Astrocyte of the cerebellum (primary cell): ENCODE measurements at regions not wholly inside any gene's neighbourhood (a gene's known extent, or its start where the extent isn't known, plus 50 kb on each side); places are given as distances from the start of the nearest gene placed in this dataset.

Experiments
- DNase-seq: peaks from one replicate; pipeline ENCODE4 v3.0.0-alpha.2; 2011; ENCODE audit warnings: low read depth
- H3K4me3 ChIP-seq: 2 replicates; pipeline ENCODE4 v1.5.1; 2011; ENCODE audit warnings: mild to moderate bottlenecking, low read depth, low read length, moderate library complexity
- in situ Hi-C: cut with HindIII; loops from 2 replicates; pipeline ENCODE4 v1.10.0; 2017; ENCODE audit warnings: low sequenced_read_pairs
- TF ChIP-seq, protein P1 (sequence below): IDR thresholded peaks from 2 replicates; pipeline ENCODE4 v1.5.1; 2012; ENCODE audit warnings: low read length, low read depth, moderate library complexity, mild to moderate bottlenecking; ENCODE audit errors: missing control alignments

DNA sequence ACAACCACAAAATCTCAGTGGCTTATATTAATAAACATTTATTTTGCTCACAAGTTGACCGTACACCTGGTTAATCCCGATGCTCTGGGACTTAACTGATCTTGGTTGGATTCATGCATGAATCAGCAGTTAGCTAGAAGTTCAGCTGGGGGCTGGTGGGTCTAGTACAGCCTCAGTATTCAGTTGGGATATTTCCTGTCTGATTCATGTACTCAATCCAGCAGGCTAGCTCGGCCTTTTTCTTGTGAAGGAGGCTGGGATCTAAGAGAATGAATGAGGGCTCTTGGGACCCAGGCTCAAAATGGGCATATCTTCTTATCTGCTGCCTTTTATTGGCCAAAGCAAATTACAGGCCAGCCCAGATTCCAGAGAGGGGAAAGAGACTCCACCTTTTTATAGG is 178.8 kb downstream of the KCTD12 start:
- no peak for DNase-seq
- no peak overlapping the region for H3K4me3 ChIP-seq
- TF ChIP-seq, protein P1, sequence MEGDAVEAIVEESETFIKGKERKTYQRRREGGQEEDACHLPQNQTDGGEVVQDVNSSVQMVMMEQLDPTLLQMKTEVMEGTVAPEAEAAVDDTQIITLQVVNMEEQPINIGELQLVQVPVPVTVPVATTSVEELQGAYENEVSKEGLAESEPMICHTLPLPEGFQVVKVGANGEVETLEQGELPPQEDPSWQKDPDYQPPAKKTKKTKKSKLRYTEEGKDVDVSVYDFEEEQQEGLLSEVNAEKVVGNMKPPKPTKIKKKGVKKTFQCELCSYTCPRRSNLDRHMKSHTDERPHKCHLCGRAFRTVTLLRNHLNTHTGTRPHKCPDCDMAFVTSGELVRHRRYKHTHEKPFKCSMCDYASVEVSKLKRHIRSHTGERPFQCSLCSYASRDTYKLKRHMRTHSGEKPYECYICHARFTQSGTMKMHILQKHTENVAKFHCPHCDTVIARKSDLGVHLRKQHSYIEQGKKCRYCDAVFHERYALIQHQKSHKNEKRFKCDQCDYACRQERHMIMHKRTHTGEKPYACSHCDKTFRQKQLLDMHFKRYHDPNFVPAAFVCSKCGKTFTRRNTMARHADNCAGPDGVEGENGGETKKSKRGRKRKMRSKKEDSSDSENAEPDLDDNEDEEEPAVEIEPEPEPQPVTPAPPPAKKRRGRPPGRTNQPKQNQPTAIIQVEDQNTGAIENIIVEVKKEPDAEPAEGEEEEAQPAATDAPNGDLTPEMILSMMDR, result no peak
- in situ Hi-C loops, result no loop called here

DNA sequence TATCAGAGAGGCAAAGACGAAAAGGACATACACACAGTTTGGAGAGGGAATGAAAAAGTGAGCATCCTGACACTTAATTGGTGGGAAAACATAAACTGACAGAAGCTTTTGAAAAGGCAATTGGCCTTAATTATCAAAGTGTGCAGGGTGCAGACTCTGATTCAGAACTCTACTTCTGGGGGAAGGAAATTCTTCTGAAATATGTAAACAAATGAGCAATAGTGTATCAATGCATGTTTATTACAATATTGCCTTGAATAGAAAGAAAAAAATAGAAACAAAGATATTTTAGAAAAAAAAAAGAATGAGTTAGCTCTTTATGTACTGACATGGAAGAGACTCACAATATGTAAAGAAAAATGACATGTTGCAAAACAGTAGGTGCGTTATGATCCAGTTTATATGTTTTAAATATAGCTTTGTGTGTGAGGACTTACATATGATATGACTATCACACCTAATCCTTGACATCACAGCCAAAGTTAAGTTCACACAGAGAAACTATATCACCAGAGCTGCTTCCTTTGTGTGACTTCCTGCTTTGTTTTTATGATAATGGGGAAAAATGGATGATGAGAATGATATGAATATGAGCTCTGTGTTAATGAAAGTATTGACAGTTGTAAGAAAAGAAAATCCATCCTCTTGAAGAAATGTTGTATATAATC is 182.4 kb downstream of the KCTD12 start:
- in situ Hi-C loops, result no loop called here
- TF ChIP-seq, protein P1, result no peak
- no peak for DNase-seq
- no peak overlapping the region for H3K4me3 ChIP-seq

DNA sequence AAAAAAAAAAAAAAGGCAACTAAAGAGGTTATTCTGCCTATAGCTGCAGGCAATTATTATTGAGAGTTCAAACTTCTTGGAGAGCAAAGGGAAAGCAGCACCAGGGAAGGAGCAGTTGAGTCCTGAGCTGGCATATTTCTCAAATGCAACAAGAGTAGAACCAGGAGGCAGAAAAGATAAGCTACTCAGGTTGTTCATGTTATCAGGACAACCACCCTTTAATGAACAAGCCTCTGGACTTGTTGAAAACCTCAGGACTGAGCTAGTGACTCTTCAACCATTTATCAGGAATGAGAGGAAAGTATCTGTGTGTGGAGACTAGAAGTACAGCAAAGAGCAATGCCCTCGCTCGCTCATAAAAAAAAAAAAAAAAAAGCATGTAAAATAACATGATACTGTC is 183.0 kb downstream of the KCTD12 start:
- DNase-seq, result no peak
- TF ChIP-seq, protein P1, result no peak
- in situ Hi-C loops, result no loop called here
- no peak overlapping the region for H3K4me3 ChIP-seq

DNA sequence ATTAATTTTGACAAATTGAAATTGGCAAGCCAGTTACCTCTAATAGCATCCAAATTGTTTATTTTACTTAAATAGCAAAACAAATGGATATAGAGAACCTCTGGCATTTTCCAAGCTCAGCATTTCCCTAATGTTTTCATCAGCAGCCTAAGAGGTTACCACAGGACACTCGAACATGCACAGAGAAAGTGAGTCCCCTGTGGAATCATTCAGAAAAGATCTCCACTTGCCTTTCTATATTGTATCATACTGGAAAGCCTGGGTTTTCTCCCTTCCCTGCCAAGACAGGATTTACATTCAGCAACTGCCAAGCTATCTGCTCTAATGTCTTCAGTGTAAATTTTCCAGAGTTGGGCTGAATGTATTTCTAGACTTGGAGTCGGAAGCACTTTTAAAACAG is 188.9 kb downstream of the KCTD12 start:
- in situ Hi-C loops, result no loop called here
- DNase-seq, result no peak
- no peak overlapping the region for H3K4me3 ChIP-seq
- TF ChIP-seq, protein P1, result no peak

DNA sequence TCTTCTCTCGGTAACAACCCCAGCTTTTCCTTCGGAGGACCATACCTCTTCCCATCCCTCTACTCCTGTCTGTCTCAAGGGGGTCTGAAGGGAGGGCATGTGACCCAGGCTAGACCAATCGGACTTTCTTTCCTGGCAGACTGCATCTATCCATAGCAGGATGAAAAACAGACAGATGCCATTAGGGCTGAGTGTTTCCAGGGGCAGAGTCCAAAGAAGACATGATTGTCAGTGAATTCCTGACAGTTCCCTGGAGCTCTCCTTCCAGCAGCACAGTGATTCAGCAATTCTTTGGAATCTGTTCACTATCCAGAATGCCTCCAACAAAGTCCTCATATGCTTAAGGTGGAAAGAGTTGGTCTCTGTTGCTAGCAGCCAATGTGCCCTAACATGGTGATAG is 189.8 kb downstream of the KCTD12 start:
- DNase-seq, result no peak
- TF ChIP-seq, protein P1, result no peak
- in situ Hi-C loops, result no loop called here
- no peak overlapping the region for H3K4me3 ChIP-seq

DNA sequence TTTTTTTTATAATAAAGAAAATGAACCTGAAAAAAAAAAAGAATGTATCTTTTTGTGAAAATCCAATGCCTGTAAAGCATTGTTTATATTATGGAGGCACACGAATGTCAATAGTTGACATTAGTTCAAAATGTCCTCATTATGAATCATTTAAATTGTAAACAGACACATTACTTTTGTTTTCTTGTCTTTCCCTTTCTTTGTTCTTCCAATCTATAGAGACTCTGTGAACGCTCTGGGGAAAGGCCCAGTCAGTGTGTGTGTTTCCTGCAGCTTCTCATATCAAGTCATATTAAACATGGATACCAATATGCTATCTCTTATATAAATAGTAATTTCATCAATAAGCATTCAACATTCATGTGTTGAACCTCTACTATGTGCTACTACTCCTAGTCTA is 193.1 kb downstream of the KCTD12 start:
- in situ Hi-C loops, result no loop called here
- H3K4me3 ChIP-seq, result no peak overlapping the region
- TF ChIP-seq, protein P1, result no peak
- DNase-seq, result no peak
